OCI-LY1 (cell line): ENCODE measurements at regions not wholly inside any gene's neighbourhood (a gene's known extent, or its start where the extent isn't known, plus 50 kb on each side); places are given as distances from the start of the nearest gene placed in this dataset.

Source experiments
- EZH2 ChIP-seq: fragments of 200-600 bp; sonication (generic), shearing (Covaris generic); IDR thresholded peaks from 2 replicates; pipeline ENCODE4 v1.8.0; 2017; ENCODE audit warnings: borderline replicate concordance, mixed run types, mild to moderate bottlenecking, antibody characterized with exemption, low read length, moderate library complexity, mixed read lengths
- TF ChIP-seq, protein P1 (sequence below): fragments of 200-600 bp; sonication (generic), shearing (Covaris generic); IDR thresholded peaks from 2 replicates; pipeline ENCODE4 v1.5.1; 2017; ENCODE audit warnings: mild to moderate bottlenecking, antibody characterized with exemption, low read length, moderate library complexity, mixed read lengths

DNA sequence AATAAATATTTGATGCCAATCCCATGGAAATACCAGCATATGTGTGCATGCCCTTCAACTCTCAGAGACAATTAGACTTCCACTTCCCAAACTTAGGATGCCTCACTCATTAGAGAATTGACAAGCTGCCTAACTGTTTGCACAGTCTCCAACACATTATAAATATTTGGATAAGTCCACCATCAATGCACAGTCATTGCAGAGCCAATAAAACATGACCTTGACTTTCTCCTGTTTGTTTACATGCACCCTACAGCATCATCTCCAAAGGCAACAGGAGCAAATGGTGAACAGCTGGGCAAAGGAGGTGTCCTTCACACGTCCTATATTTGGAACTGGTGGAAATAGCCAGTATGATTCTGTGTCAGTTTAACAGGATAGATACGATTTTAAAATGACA is 804.4 kb upstream of the RBFOX1 start:
- TF ChIP-seq, protein P1, sequence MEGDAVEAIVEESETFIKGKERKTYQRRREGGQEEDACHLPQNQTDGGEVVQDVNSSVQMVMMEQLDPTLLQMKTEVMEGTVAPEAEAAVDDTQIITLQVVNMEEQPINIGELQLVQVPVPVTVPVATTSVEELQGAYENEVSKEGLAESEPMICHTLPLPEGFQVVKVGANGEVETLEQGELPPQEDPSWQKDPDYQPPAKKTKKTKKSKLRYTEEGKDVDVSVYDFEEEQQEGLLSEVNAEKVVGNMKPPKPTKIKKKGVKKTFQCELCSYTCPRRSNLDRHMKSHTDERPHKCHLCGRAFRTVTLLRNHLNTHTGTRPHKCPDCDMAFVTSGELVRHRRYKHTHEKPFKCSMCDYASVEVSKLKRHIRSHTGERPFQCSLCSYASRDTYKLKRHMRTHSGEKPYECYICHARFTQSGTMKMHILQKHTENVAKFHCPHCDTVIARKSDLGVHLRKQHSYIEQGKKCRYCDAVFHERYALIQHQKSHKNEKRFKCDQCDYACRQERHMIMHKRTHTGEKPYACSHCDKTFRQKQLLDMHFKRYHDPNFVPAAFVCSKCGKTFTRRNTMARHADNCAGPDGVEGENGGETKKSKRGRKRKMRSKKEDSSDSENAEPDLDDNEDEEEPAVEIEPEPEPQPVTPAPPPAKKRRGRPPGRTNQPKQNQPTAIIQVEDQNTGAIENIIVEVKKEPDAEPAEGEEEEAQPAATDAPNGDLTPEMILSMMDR, result no peak
- no peak for TF ChIP-seq EZH2
